ENCODE measurements at regions not wholly inside any gene's neighbourhood (a gene's known extent, or its start where the extent isn't known, plus 50 kb on each side); places are given as distances from the start of the nearest gene placed in this dataset.

GRCh38 chr2:221142341-221142740 is 429.8 kb downstream of the EPHA4 start:
- in situ Hi-C loops (cut with HindIII; ENCODE audit: low pct_ligation_motif_present, low sequenced_read_pairs): no loop called here
- Histone ChIP-seq H3K4me3 (ENCODE audit: low read depth, low read length) (no peak overlapping the region), H3K27ac (no peak overlapping the region), H3K36me3 (replicated peaks) (no peaks in the 10 kb centered on the region), H3K27me3 (replicated peaks) (no peaks in the 10 kb centered on the region)
- DNase-seq: no peak
- TF ChIP-seq CTCF (IDR thresholded peaks at IDR 0.05; ENCODE audit: low read depth, low read length, missing control alignments): no peak

GRCh38 chr2:221143231-221143630 is 428.9 kb downstream of the EPHA4 start:
- TF ChIP-seq CTCF (IDR thresholded peaks at IDR 0.05; ENCODE audit: low read depth, low read length, missing control alignments): no peak
- in situ Hi-C loops (cut with HindIII; ENCODE audit: low pct_ligation_motif_present, low sequenced_read_pairs): no loop called here
- no peak for DNase-seq
- Histone ChIP-seq H3K27ac (no peak overlapping the region), H3K4me3 (ENCODE audit: low read depth, low read length) (no peak overlapping the region), H3K36me3 (replicated peaks) (no peaks in the 10 kb centered on the region), H3K27me3 (replicated peaks) (no peaks in the 10 kb centered on the region)

GRCh38 chr2:221144909-221145308 is 427.2 kb downstream of the EPHA4 start:
- in situ Hi-C loops (cut with HindIII; ENCODE audit: low pct_ligation_motif_present, low sequenced_read_pairs): no loop called here
- TF ChIP-seq CTCF (IDR thresholded peaks at IDR 0.05; ENCODE audit: low read depth, low read length, missing control alignments): no peak

DNA sequence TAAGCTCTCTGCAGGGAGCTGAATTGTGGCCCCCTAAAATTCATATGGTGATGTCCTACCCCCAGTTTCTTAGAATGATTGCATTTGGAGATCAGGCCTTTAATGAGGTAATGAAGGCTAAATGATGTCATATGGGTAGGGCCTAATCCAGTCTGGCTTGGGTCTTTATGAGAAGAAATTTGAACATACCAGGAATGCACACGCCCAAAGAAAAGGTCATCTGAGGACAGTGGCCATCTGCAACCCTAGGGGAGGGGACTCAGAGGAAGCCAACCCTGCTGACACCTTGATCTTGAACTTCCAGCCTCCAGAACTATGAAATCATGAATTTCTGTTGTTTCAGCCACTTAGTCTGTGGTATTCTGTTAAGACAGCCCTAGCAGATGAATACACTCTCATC is 426.7 kb downstream of the EPHA4 start:
- no peak for TF ChIP-seq CTCF (IDR thresholded peaks at IDR 0.05; ENCODE audit: low read depth, low read length, missing control alignments)
- Histone ChIP-seq H3K27ac (no peak overlapping the region), H3K36me3 (replicated peaks) (no peaks in the 10 kb centered on the region), H3K4me3 (ENCODE audit: low read depth, low read length) (no peak overlapping the region), H3K27me3 (replicated peaks) (no peaks in the 10 kb centered on the region)
- DNase-seq: no peak
- in situ Hi-C loops (cut with HindIII; ENCODE audit: low pct_ligation_motif_present, low sequenced_read_pairs): no loop called here

More at GRCh38 chr2:221144909-221145308, 427.2 kb downstream of the EPHA4 start:
- no peak overlapping the region for H3K4me3 ChIP-seq (ENCODE audit: low read depth, low read length)
- H3K27ac ChIP-seq: no peak overlapping the region
- H3K27me3 ChIP-seq (replicated peaks): no peaks in the 10 kb centered on the region
- no peaks in the 10 kb centered on the region for H3K36me3 ChIP-seq (replicated peaks)
- no peak for DNase-seq

DNA sequence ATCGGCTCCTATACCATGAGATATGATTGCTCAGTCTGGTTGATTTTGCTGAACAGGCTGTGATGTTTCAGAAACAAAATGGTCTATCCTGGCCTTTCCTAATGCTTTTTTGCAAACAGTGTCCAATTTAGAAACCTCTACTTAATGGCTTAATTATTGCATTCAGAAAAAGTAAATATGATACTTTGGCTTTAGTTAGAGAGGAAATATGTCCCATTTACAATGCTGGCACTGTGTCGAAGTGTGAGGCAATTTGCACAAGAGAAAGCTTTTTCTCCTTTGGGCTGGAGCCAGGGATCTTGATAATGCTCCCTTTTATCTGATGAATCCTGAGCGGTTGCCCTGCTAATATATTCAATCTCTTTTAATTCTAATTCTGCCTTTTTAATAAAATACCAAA is 418.9 kb downstream of the EPHA4 start:
- Histone ChIP-seq H3K4me3 (ENCODE audit: low read depth, low read length) (no peak overlapping the region), H3K36me3 (replicated peaks) (no peaks in the 10 kb centered on the region), H3K27ac (no peak overlapping the region), H3K27me3 (replicated peaks) (no peaks in the 10 kb centered on the region)
- in situ Hi-C loops (cut with HindIII; ENCODE audit: low pct_ligation_motif_present, low sequenced_read_pairs): no loop called here
- no peak for TF ChIP-seq CTCF (IDR thresholded peaks at IDR 0.05; ENCODE audit: low read depth, low read length, missing control alignments)
- DNase-seq: no peak

GRCh38 chr2:221154176-221154575 is 417.9 kb downstream of the EPHA4 start:
- TF ChIP-seq CTCF (IDR thresholded peaks at IDR 0.05; ENCODE audit: low read depth, low read length, missing control alignments): no peak
- in situ Hi-C loops (cut with HindIII; ENCODE audit: low pct_ligation_motif_present, low sequenced_read_pairs): no loop called here
- no peak for DNase-seq
- Histone ChIP-seq H3K27ac (no peak overlapping the region), H3K36me3 (replicated peaks) (no peaks in the 10 kb centered on the region), H3K27me3 (replicated peaks) (no peaks in the 10 kb centered on the region), H3K4me3 (ENCODE audit: low read depth, low read length) (no peak overlapping the region)
